Trophoblast cell (in vitro differentiated cells and primary cell): ENCODE measurements at regions not wholly inside any gene's neighbourhood (a gene's known extent, or its start where the extent isn't known, plus 50 kb on each side); places are given as distances from the start of the nearest gene placed in this dataset.
"Not testable (repeated sequence)": the region's sequence is repeated elsewhere in the genome, so short reads cannot be mapped to it uniquely, and the experiment has no call there.

ENCODE experiments used
- DNase-seq, 2 donors: peaks; one replicate each; pipeline ENCODE4 v3.0.0-alpha.2; 2016
- H2AFZ ChIP-seq: 2 replicates; pipeline ENCODE4 v1.6.1; 2013; ENCODE audit warnings: low read length, moderate library complexity, mild to moderate bottlenecking; ENCODE audit not compliant: insufficient read depth, poor library complexity
- H2AK5ac ChIP-seq: 2 replicates; pipeline ENCODE4 v1.6.1; 2013; ENCODE audit warnings: mild to moderate bottlenecking, low read length
- H2BK120ac ChIP-seq: 2 replicates; pipeline ENCODE4 v1.6.1; 2013; ENCODE audit warnings: low read length, mild to moderate bottlenecking, moderate library complexity; ENCODE audit not compliant: insufficient read depth, poor library complexity
- H2BK12ac ChIP-seq: 2 replicates; pipeline ENCODE4 v1.6.1; 2013; ENCODE audit warnings: mild to moderate bottlenecking, low read length, moderate library complexity
- H2BK5ac ChIP-seq: 2 replicates; pipeline ENCODE4 v1.6.1; 2013; ENCODE audit warnings: low read length, low read depth, moderate library complexity, mild to moderate bottlenecking; ENCODE audit not compliant: poor library complexity
- H3K14ac ChIP-seq: 2 replicates; pipeline ENCODE4 v1.6.1; 2013; ENCODE audit warnings: mild to moderate bottlenecking, low read length
- H3K18ac ChIP-seq: 2 replicates; pipeline ENCODE4 v1.6.1; 2013; ENCODE audit warnings: mild to moderate bottlenecking, low read length
- H3K23ac ChIP-seq: 2 replicates; pipeline ENCODE4 v1.6.1; 2013; ENCODE audit warnings: low read length
- H3K27ac ChIP-seq: 2 replicates; pipeline ENCODE4 v1.5.1; 2013; ENCODE audit warnings: low read depth, mild to moderate bottlenecking, inconsistent platforms, low read length, moderate library complexity
- H3K27me3 ChIP-seq: 2 replicates; pipeline ENCODE4 v1.6.1; 2013; ENCODE audit warnings: inconsistent platforms, mild to moderate bottlenecking, low read length, moderate library complexity; ENCODE audit not compliant: insufficient read depth
- H3K36me3 ChIP-seq, 2 experiments: 1 replicate in 1 of 2; 2 replicates in 1 of 2; pipeline ENCODE4 v1.6.1; 2013; ENCODE audit warnings: low read length in 2 of 2, mild to moderate bottlenecking in 2 of 2, moderate library complexity in 1 of 2; ENCODE audit not compliant: insufficient read depth in 2 of 2, control insufficient read depth in 1 of 2
- H3K4ac ChIP-seq: 2 replicates; pipeline ENCODE4 v1.6.1; 2013; ENCODE audit warnings: low read depth, mild to moderate bottlenecking, low read length, moderate library complexity
- H3K4me1 ChIP-seq, 2 experiments: 1 replicate in 1 of 2; 2 replicates in 1 of 2; pipeline ENCODE4 v1.6.1; 2013; ENCODE audit warnings: low read length in 2 of 2, mild to moderate bottlenecking in 2 of 2, moderate library complexity in 1 of 2; ENCODE audit not compliant: insufficient read depth in 2 of 2, control insufficient read depth in 1 of 2
- H3K4me2 ChIP-seq: 2 replicates; pipeline ENCODE4 v1.6.1; 2013; ENCODE audit warnings: inconsistent platforms, mild to moderate bottlenecking, low read length, moderate library complexity
- H3K4me3 ChIP-seq: 2 replicates; pipeline ENCODE4 v1.5.1; 2013; ENCODE audit warnings: mild to moderate bottlenecking, low read depth, low read length, inconsistent platforms
- H3K79me1 ChIP-seq: one replicate; pipeline ENCODE4 v1.6.1; 2013; ENCODE audit warnings: low read length
- H3K79me2 ChIP-seq: 2 replicates; pipeline ENCODE4 v1.6.1; 2013; ENCODE audit warnings: low read length, mild to moderate bottlenecking; ENCODE audit not compliant: control insufficient read depth, insufficient read depth, poor library complexity
- H3K9ac ChIP-seq: 2 replicates; pipeline ENCODE4 v1.6.1; 2013; ENCODE audit warnings: mild to moderate bottlenecking, low read length
- H3K9me3 ChIP-seq: 2 replicates; pipeline ENCODE4 v1.6.1; 2013; ENCODE audit warnings: low read depth, mild to moderate bottlenecking, control low read depth, inconsistent platforms, low read length; ENCODE audit not compliant: insufficient read depth
- H4K12ac ChIP-seq: 2 replicates; pipeline ENCODE4 v1.6.1; 2013; ENCODE audit warnings: low read depth, mild to moderate bottlenecking, low read length, moderate library complexity
- H4K8ac ChIP-seq: 2 replicates; pipeline ENCODE4 v1.6.1; 2013; ENCODE audit warnings: low read depth, mild to moderate bottlenecking, low read length, moderate library complexity
- H4K91ac ChIP-seq: one replicate; pipeline ENCODE4 v1.6.1; 2013; ENCODE audit warnings: low read depth, mild to moderate bottlenecking, low read length, moderate library complexity
- WGBS: extraction: QIAGEN DNeasy Blood & Tissue Kit; methylation state at CpG from one replicate; pipeline ENCODE4 v1.1.7; 2013; ENCODE audit warnings: missing lambda C conversion rate; ENCODE audit not compliant: insufficient read length, insufficient coverage; ENCODE audit errors: extremely low coverage; 5-methylcytosine and 5-hydroxymethylcytosine counted together

DNA sequence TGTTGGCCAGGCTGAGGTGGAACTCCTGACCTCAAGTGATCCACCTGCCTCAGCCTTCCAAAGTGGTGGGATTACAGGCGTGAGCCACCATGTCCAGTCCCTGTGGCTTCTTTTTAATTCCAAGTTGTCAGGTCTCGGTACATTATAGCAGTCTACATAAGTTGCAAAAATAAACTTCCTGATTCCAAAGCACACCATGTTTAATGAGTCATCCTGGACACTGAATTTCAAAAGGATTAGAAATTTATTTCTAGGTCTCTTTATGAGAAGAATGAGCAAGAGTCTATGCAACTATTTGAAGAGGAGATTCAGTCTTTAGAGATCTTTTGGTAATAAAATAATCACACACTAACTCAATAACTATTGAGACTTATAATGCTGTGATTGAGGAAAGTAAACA is 63.9 kb upstream of the MCHR2 start:
- no peak overlapping the region for H3K9ac ChIP-seq

DNA sequence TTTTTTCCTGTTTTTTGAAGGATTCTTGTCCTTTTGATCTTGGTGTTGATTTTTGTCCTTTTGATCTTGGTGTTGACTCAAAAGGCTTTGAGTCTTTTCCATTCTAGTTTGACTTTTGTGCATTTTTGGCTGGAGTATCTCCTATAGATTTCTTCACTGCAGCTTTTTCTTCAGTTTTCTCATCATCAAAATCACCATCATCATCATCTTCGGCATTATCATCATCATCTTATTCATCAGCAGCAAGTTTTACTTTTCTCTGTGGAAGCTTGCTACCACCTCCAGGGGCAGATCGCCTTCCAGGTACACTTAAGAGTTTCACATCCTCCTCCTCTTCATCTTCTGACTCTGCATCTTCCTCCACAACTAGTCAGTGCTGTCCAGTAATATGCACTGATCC is 56.5 kb upstream of the MCHR2 start:
- no peak overlapping the region for H2AK5ac ChIP-seq
- H3K36me3 ChIP-seq: no peaks in the 10 kb centered on the region
- no CpG with 5 or more reads among the region's 2 CpGs for WGBS
- DNase-seq: no peak
- H3K4me2 ChIP-seq: no peak overlapping the region
- no peaks in the 10 kb centered on the region for H3K79me2 ChIP-seq
- H3K27me3 ChIP-seq: no peaks in the 10 kb centered on the region
- H2AFZ ChIP-seq: no peak overlapping the region
- H3K27ac ChIP-seq: no peak overlapping the region
- H2BK12ac ChIP-seq: no peak overlapping the region
- H4K12ac ChIP-seq: no peak overlapping the region
- H3K4me1 ChIP-seq: no peaks in the 10 kb centered on the region
- no peak overlapping the region for H3K4me3 ChIP-seq
- H2BK5ac ChIP-seq: no peak overlapping the region
- no peak overlapping the region for H3K23ac ChIP-seq
- no peak overlapping the region for H3K18ac ChIP-seq
- no peaks in the 10 kb centered on the region for H3K9me3 ChIP-seq
- H3K4ac ChIP-seq: no peak overlapping the region
- no peak overlapping the region for H3K14ac ChIP-seq
- H4K8ac ChIP-seq: no peak overlapping the region
- H4K91ac ChIP-seq: no peak overlapping the region
- H2BK120ac ChIP-seq: no peak overlapping the region
- no peak overlapping the region for H3K9ac ChIP-seq
- no peaks in the 10 kb centered on the region for H3K79me1 ChIP-seq

More for the DNA sequence above, 63.9 kb upstream of the MCHR2 start:
- H3K27me3 ChIP-seq: no peaks in the 10 kb centered on the region
- no peak overlapping the region for H3K27ac ChIP-seq
- H2BK120ac ChIP-seq: no peak overlapping the region
- H3K79me2 ChIP-seq: no peaks in the 10 kb centered on the region
- H4K8ac ChIP-seq: no peak overlapping the region
- no peak overlapping the region for H2AK5ac ChIP-seq
- no peak overlapping the region for H2BK5ac ChIP-seq
- no peak overlapping the region for H3K4me2 ChIP-seq
- no peak overlapping the region for H2AFZ ChIP-seq
- no CpG with 5 or more reads among the region's 2 CpGs for WGBS
- no peak overlapping the region for H4K12ac ChIP-seq
- H3K18ac ChIP-seq: no peak overlapping the region
- H3K4ac ChIP-seq: no peak overlapping the region
- no peak overlapping the region for H3K14ac ChIP-seq
- no peak overlapping the region for H2BK12ac ChIP-seq
- no peak overlapping the region for H3K4me3 ChIP-seq
- no peaks in the 10 kb centered on the region for H3K79me1 ChIP-seq
- no peak overlapping the region for H4K91ac ChIP-seq
- no peaks in the 10 kb centered on the region for H3K36me3 ChIP-seq
- H3K9me3 ChIP-seq: no peaks in the 10 kb centered on the region
- H3K4me1 ChIP-seq: no peaks in the 10 kb centered on the region
- no peak overlapping the region for H3K23ac ChIP-seq
- no peak for DNase-seq

DNA sequence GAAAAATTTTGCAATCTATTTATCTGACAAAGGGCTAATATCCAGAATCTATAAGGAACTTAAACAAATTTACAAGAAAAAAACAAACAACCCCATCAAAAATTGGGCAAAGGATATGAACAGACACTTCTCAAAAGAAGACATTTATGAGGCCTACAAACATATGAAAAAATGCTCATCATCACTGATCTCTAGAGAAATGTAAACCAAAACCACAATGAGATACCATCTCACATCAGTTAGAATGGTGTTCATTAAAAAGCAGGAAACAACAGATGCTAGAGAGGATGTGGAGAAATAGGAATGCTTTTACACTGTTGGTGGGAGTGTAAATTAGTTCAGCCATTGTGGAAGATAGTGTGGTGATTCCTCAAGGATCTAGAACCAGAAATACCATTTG is 49.9 kb upstream of the MCHR2 start:
- H3K4me3 ChIP-seq, H2AFZ ChIP-seq, DNase-seq, H2BK120ac ChIP-seq, H3K27ac ChIP-seq, H2BK5ac ChIP-seq, H2AK5ac ChIP-seq, H3K79me2 ChIP-seq, H4K12ac ChIP-seq, H3K36me3 ChIP-seq, H3K14ac ChIP-seq, H3K4me2 ChIP-seq, H3K9ac ChIP-seq, H3K27me3 ChIP-seq, H3K23ac ChIP-seq, H4K8ac ChIP-seq, H3K18ac ChIP-seq, H3K9me3 ChIP-seq, H2BK12ac ChIP-seq, H3K79me1 ChIP-seq, H4K91ac ChIP-seq, H3K4me1 ChIP-seq, H3K4ac ChIP-seq: not testable (repeated sequence)
